HG03469 (cell line): ENCODE measurements at regions not wholly inside any gene's neighbourhood (a gene's known extent, or its start where the extent isn't known, plus 50 kb on each side); places are given as distances from the start of the nearest gene placed in this dataset.

Experiments used
- ATAC-seq: cut with Tn5 transposase; IDR thresholded peaks from one replicate; pipeline ENCODE4 v1.9.1; 2021; ENCODE audit warnings: mild to moderate bottlenecking, moderate library complexity, moderate number of reproducible peaks; ENCODE audit not compliant: unreplicated experiment

DNA sequence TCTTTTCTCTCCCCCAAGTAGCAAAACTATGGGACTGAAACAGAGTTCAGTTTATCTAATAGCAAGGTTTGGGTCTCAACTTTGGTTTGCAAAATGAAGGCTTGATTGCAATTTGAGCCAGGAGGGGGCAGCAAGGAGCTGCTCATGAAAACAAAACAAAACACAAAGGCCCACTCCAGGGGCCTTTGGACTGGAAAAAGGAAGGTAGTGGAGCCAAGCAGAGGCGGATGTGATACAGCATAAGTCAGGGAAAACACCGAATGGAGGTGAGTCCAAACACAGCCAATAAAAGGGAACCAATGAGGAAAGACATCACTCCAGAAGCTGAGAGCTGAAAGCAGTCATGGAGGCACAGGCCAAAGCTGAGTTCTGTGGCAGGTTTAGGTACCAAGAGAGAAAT is 799.7 kb upstream of the ACVR2A start:
- ATAC-seq: peak; percentile 61

DNA sequence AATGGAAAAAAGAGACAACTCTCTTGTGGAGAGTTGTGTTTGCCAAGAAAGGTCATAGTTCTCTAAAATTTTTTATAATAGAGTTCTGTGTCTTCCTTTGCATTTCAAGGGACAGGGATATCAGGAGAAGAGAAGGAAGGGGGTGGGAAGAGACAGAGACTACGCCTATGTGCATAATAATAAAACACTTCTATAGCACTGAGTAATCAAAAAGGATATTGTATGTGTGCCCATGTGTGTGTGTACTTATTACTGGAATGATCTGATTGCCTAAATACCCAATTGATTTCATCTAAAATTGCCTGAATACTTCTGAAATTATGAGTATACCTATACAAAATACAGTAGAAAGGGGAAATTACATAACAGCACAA is 803.7 kb upstream of the ACVR2A start:
- no peak for ATAC-seq

DNA sequence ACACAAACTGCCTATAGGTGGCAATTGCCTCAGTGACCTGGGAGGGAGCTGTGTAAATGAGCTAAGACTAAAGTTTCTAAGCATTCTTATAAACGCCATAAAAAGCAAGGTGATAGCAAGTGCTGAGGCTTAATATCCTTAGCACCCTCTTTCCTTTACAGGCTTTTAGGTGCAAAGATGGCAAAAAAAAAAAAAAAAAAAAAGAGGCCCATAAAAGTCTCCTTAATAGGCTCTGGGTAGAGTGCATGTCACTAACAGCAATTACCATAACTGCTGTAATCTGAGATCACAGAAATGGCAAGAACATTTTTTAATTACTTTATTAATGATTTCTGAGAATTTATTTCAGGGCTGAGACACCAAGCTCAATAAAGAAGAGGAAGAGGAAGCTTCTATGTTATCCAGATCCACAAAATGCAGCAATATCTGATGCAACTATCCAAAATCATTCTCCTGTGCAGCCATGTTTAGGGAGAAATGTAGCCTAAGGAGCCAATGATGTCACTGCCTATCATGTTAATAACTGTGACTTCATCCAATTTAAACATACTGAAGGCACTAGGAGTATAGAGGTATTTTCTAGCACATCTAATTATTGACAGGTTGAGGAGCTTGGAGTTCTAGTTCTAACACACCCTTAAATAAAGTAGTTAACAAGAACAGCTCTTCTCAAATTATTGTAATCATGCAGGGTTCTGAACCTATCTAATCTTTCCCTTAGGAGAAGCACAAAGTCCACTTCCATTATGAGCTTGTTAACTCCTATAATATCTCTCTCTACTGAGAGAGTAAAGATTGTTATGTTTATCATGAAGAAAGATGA is 804.3 kb upstream of the ACVR2A start:
- ATAC-seq: no peak

DNA sequence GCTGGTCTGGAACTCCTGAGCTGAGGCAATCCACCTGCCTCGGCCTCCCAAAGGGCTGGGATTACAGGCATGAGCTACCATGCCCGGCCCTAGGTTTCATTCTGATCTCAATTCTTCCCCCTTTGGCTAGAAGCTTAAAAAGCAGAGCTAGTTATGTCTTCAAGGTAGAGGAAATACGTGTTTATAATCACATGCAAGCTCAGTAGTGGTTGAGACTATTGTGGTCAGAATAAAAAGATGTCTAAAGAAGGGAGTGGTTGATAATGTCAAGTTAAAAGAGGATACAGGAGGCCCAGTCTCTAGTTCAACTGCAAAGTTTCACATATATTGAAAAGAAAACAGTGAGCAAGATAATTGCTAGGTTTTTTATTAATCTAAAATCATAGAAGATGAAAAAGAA is 807.8 kb upstream of the ACVR2A start:
- ATAC-seq: peak; percentile 53

DNA sequence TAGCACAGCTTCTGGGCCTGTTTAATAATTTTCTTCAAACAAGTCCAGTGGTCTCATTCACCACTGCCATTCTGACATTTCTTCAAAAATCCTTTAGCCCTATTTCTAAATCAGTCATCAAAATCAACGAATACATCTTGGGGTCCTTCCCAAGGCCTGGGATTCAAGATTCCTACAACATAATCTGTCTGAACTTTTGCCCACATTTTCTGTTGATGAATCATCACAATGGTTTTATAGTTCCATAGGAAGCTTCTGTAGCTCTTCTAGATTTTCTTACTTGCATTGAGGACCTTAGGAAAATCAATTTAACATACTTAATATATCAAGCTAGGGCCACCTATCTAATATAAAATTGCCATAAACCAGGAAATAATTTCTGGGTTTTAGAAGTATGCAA is 811.8 kb upstream of the ACVR2A start:
- ATAC-seq: no peak

DNA sequence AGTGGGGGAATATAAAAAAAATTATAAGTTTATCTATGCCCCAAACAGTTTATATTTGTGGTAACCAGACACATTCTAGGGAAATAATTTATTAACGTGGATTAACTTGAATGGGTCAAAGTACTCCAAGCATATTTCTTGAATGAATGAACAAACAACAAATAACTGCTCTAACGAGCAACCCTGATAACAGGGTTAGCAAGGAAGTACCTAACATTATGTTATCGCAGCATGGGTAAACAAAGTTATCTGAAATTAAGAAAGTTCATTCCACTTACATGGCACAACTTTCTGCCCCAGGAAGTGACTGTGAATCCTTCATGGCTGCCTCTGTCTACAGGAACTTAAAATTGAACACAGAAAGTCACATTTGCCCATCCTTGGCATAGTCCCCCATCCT is 812.9 kb upstream of the ACVR2A start:
- ATAC-seq: no peak

DNA sequence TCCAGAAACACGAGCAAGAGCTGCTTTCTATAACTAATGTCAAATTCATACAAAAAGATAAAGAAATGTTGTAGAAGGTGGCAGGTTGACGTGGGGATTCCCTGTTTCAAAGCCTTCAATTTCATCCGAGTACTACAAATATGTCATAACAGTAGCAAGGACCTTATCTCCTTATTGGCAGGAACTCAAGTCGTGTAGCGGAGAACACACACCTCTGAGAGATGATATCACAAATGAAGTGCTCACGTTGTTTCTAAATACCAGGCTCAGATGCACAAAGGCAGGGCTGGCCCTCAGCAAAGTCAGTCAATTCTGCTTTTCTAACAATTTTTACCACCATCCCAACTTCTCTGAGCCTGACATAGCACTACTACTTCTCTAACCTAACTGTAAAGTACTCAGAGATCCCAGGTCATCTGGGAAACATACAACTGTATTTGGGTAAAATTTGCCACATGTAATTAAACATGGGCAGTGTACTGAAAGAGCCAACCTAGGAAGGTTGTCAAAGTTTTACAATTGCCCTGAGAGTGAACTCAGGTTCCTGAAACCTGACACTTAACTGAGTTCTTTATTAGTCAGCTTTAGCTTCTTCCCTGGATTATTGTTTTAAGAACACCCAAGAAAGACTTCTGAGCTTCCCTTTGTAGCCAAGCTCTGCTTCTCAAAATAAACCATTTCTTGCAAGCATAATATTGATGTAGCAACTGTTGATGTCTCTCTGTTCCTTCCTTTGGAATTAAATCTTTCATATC is 813.7 kb upstream of the ACVR2A start:
- ATAC-seq: no peak

DNA sequence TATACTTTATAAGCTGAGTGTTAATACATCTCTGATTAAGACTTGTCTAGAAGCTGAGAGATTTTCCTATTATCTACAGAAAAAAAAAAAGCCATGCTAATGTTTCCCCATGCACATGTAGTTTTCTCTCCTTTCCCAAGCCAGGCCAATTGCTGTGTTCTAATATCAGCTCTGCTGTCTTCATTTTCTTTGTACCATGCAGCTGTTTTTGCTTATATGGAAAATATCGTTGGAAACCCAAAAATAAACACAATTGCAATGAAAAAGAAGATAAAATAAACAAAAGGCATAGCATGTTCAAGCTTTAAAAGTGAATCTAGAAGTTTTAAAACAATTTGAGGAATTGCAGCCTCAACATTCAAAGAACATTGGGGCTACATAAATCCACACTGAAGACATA is 817.4 kb upstream of the ACVR2A start:
- ATAC-seq: no peak

DNA sequence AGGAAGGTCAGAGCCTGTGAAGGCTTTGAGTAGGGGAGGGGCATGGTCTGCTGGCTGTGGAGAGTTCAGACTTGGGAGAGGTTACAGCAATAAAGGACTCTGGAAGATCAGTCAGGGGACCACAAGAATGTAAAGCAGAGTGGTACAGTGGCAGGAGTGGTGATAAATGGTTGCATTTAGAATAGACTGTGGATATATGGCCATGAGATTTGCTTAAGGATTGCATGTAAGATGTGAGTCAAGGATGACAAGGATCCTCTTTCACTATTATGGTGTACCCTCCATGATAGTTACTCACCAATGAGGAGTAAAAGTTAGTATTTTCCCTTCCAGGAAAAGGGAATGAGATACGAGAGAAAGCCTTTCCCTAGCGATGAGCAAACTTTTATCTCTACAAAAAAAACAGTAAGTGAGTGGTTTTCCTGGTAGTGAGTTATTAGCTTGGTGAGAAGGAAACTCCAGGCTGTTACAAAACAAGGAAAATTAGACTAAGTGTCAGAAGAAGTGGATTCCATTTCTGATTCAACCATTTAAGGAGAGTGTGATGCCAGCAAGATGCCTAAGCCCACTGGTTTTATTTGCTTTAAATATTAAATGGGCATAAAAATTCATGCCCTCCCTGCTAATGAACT is 818.0 kb upstream of the ACVR2A start:
- no peak for ATAC-seq

DNA sequence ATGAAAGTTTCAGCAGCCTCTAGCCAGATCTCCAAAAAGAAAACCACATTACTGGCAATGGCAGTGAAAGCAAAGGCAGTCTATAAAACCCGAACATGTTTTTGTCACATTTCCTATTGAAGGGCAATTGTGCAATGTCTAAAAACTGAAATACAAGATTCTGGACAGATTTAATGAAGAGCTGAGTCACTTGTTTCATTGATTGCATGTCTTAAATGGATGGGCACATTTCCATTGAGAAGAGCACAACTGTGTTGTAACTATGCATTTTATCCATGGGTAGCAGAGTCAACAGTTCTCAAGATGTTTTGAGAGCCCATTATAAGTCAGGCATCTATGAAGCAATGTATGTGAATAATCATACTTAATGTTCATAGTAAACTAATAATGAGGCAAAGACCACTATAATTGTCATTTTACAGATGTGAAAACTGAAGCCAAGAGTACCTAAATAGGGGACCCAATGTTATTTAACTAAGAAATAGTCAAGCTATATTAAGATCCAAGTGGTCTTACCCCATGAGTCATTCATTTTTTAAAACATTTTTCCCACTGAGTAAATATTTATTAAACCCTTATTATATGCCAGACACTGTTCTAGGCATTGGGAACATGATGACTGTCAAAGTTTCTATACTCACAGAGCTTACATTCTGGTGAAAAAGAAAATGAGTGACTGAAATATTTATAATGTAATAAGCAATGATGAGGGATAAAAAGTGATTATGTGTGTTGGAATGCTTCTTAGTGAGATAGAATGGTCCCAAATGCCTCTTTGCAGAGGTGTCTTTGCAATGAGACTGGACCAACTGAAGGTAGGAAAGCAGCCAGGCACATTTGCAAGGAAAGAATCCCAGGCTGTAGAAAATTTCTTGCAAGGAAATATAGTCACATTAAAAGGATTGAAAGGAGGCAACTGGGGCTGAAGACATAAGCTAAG is 818.9 kb upstream of the ACVR2A start:
- ATAC-seq: no peak

DNA sequence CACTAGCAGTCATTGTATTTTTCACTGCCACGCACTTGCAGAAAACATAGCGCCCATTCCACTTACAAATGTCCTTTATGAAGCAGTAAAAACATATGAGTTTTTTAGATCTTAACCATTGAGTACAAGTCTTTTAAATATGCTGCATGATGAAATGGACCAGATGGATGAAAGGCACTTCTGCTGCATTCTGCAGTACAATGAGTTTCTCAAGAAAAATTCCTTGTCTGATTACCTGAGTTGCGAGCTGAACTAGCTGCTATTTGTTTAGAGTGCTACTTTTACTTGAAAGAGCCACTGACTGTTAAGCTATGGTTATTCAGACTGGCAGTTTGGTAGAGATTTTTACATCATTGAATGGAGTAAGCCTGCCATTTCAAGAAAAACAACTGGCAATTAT is 825.5 kb upstream of the ACVR2A start:
- ATAC-seq: no peak

DNA sequence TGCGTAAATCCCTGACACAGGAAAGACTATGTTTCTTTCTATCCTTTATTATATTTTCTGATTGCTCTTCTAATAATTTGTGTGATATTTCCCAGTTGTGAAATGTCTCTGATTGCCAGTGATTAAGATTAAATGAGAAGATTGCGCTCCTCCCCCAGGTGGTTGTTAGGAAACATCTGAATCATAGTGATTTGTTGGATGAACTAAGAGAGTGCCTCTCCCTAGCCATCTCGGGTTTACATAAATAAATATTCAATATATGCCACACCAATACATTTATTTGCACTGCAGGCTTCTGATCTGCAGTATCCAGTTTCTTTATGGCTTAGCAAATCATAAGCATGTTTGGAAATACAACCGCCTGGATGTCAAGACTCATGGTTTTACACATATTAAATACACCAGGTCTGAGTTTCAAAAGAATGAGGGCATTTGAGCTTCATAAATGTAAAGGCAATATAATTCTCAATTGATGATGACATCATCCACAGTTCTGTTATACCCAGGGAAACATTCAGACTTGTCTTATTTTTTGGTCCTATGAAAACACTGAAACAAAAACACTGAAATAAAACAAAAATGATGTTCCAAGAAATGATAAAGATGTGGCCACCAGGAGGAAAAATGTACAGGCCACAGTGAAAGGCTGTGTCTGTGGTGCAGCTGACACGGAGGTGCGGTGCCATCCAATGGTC is 826.7 kb upstream of the ACVR2A start:
- ATAC-seq: no peak

DNA sequence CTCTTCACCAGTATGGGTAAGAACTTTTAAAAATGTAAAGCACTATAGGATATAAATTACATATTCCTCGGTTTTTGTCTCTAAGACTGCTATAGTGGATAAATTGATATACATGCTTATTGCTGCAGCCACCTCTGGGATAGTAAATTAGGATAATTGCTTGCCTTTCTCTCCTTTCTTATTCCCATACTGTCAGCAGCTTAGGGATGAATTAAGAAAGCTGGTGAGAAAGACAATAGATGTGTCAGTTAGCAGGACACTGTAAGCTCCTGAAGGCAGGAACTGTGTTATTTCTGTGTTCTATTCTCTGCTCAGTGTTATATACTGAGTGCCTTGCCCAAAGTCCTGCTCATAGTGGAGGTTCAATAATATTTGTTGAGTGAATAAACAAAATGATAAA is 828.6 kb upstream of the ACVR2A start:
- no peak for ATAC-seq

DNA sequence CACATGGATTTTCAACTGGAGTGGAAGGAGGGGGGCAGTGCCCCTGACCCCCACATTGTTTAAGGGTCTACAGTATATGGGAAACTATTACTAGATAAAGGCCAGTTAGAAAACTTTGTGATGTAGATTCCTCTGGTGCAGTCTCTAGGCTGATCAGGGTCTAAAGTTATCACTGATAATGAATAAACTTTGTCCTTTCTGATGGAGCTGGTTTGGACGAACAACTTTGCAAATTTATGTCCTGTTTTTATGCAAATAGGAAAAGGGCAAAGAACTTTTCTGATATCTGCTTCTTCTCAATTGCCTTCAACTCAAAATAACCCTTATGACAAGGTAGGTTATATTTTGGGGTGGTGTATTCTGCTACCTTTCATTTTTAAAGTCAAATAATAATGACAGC is 829.2 kb upstream of the ACVR2A start:
- no peak for ATAC-seq

DNA sequence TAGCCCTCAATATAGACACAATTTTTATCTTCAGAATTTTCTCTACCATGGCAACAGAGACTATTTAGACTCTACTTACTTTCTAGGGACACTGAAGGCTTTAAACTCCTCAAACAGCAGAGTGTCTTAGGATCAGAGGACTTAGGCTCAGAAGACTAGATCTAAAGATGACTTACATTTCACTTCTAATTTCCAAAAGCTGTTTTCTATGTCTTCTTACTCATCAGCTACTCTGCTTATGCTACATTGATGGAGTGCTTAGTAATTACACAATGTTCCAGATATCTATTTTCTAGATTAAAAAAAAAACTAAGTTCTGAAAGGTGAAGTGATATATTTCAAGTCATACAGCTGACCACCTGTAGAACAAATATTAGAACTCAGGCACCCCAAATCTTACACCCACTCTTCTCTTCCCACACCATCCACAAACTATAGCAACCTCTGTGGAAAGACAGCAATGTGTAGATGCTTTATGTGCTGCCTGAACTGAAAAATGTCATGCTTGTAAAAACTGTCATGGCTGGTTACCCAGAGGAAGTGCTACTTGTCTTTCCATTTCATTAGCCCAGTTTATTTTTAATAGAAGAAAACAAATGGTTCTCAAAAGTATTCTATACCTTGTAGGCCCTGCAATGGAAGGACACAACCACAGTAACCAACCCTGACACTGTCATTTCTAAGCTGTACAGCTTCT is 831.0 kb upstream of the ACVR2A start:
- ATAC-seq: no peak

DNA sequence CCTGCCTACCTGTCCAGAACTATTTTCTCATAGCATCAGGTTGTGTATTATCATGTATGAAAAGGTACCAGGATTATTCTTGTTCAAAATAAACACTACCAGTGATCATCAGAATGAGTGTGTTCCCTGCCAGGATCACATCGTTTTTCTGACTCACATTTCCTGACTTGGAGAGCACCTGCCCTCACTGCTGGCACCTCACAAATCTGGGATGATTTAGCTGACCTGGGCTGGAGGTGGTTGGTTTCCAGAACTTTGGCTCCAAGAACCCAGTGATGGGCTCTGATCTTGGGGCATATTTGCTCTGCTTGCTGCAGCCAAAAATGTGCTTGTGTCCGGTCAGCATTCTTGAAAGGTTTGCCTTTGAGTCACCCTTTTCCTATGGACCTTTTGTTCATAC is 836.3 kb upstream of the ACVR2A start:
- no peak for ATAC-seq

DNA sequence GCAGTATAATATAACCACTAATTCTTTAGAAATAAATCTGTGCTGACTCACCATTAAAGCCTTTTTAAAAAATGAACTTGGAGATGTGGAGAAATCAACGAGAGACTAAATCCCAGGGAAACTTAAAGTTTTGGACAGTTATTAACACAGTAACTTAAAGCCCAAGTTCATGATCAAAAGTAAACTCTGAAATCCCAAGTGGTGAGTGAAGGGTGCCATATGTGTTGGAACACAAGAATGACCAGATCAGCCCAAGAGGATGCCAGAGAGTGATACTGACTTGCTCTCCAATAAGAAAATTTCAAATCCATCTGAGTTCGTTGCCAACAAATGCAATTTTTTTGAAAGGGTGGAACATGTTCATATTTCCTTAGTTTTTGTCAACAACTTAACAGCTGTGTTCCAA is 838.1 kb upstream of the ACVR2A start:
- ATAC-seq: no peak

DNA sequence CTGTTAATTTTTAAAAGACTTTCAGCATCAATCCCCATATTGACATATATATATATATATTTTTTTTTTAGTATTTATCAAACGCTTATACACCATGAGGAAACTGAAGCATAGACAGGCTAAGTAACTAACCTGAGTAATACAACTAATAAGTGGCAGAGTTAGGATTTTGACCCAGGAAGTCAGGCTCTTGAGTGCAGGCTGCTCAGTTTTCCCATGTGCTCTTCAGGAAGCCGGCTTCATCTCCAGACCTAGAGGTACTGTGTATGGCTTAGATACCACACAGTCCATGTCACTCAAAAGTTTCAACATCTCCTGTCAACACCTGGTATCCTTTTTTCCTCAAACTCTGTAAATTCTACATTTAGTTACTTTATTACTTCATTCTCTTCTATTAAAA is 841.7 kb upstream of the ACVR2A start:
- no peak for ATAC-seq

DNA sequence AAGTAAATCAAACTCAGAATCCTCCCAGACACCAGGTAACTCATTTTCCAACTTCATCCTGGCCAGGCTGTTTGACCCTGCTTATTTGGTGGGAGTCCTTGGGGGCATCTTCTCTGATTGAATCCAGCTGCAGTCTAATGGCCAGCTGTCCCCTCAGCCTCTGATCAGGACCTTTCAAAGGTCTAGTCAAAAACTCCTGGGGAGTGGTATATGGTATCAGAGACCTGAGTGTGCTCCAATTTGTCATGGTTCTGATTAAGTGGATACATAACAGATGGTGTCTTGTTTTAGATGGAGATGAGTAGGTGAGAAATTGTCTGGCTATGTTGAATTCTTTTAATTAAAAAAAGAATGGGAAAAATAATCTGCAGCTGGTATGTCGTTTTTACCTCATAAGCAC is 842.6 kb upstream of the ACVR2A start:
- ATAC-seq: no peak

DNA sequence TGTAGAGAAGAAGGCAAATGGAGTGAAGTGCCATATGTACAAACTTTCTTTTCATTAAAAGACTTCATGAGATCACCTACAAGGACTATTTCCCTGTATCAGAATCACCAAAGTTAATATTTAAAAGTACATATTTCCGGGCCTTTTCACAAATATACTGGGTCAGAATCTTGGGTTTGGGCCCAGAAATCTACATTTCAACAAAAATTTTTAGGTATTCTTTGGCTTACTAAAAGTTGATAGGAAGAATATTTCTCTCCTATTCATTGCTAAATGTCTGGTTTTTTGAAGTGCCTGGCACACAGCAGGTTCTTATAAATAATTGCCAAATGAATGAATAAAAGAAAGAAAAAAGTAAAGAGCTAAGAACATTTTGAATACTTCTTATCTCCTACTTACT is 843.8 kb upstream of the ACVR2A start:
- no peak for ATAC-seq
